Colonic mucosa (tissue), 4 donors: ENCODE measurements at regions not wholly inside any gene's neighbourhood (a gene's known extent, or its start where the extent isn't known, plus 50 kb on each side); places are given as distances from the start of the nearest gene placed in this dataset.

ENCODE experiments used
- DNase-seq: peaks from one replicate; pipeline ENCODE4 v3.0.0-alpha.2; 2020
- H3K27ac ChIP-seq: fragments of 200-600 bp; one replicate; pipeline ENCODE4 v1.8.0; 2021
- H3K27me3 ChIP-seq: fragments of 200-600 bp; one replicate; pipeline ENCODE4 v1.8.0; 2021
- H3K36me3 ChIP-seq: fragments of 200-600 bp; one replicate; pipeline ENCODE4 v1.8.0; 2021
- H3K4me1 ChIP-seq: fragments of 200-600 bp; one replicate; pipeline ENCODE4 v1.8.0; 2021; ENCODE audit warnings: mild to moderate bottlenecking
- H3K4me3 ChIP-seq: fragments of 200-600 bp; one replicate; pipeline ENCODE4 v1.8.0; 2021
- H3K9ac ChIP-seq, 2 donors: one replicate each; pipeline ENCODE4 v1.7.0; 2013; ENCODE audit warnings: control low read depth in 2 of 2, low read depth in 2 of 2, low read length in 2 of 2
- H3K9me3 ChIP-seq: fragments of 200-600 bp; one replicate; pipeline ENCODE4 v1.8.0; 2021
- intact Hi-C: fragments of 100-400 bp; cut with DNase I; formaldehyde crosslinking; loops from one replicate; pipeline ENCODE4 v1.14.1; 2022
- TF ChIP-seq, protein P1 (sequence below): fragments of 200-600 bp; IDR thresholded peaks from one replicate; pipeline ENCODE4 v1.8.0; 2022; ENCODE audit warnings: antibody characterized with exemption, mild to moderate bottlenecking
- donor health status: healthy.
- donor health status: DM: no; HTN: no; CAD: no.
- donor health status: DM: no; HTN: no; CAD: no.

DNA sequence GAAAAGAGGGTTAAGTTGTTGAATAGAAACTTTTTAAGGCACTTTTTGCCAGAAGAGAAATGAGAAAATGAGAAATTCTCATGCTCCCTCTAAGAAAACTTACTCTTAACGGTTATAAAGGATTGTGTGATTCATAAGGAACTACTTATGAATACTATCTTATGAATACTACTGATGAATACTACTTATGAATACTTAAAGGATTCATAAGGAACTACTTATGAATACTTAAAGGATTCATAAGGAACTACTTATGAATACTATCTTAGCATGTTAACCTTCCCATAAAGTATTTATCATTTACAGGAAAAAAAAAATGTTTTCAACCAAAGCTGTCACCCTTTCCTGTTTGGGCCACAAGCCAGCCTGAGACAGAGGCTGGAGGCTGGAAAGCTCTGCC is 53.1 kb upstream of the UCN3 start:
- no peaks in the 10 kb centered on the region for H3K4me1 ChIP-seq
- no peak overlapping the region for H3K4me3 ChIP-seq
- no peaks in the 10 kb centered on the region for H3K27me3 ChIP-seq
- no peak overlapping the region for H3K9ac ChIP-seq
- TF ChIP-seq, protein P1, sequence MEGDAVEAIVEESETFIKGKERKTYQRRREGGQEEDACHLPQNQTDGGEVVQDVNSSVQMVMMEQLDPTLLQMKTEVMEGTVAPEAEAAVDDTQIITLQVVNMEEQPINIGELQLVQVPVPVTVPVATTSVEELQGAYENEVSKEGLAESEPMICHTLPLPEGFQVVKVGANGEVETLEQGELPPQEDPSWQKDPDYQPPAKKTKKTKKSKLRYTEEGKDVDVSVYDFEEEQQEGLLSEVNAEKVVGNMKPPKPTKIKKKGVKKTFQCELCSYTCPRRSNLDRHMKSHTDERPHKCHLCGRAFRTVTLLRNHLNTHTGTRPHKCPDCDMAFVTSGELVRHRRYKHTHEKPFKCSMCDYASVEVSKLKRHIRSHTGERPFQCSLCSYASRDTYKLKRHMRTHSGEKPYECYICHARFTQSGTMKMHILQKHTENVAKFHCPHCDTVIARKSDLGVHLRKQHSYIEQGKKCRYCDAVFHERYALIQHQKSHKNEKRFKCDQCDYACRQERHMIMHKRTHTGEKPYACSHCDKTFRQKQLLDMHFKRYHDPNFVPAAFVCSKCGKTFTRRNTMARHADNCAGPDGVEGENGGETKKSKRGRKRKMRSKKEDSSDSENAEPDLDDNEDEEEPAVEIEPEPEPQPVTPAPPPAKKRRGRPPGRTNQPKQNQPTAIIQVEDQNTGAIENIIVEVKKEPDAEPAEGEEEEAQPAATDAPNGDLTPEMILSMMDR, result no peak
- no peak for DNase-seq
- no peak overlapping the region for H3K27ac ChIP-seq
- intact Hi-C loops, result no loop called here
- no peaks in the 10 kb centered on the region for H3K36me3 ChIP-seq
- no peaks in the 10 kb centered on the region for H3K9me3 ChIP-seq

DNA sequence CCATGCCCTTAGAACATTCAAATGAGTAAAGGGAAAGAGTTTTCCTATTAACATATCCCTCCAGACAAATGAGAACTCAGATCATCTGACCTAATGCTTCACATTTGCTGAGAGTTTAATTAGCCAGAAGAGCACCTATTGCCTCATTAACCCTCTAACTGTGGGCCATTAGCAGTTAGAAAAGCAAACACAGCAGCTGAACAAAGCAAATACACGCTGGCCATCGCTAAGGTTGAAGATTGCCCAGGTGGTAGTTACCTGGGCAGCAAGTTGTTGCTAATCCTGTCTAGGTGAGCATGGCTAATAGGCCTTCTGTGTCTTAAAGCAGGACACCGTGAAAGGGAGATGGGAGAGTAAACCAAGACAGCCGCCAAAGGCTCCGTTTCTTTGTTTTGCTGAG is 49.9 kb upstream of the UCN3 start:
- no peaks in the 10 kb centered on the region for H3K4me1 ChIP-seq
- no peak overlapping the region for H3K4me3 ChIP-seq
- H3K9ac ChIP-seq, result no peak overlapping the region
- intact Hi-C loops, result no loop called here
- no peak for DNase-seq
- no peak overlapping the region for H3K27ac ChIP-seq
- TF ChIP-seq, protein P1, result no peak
- no peaks in the 10 kb centered on the region for H3K9me3 ChIP-seq
- no peaks in the 10 kb centered on the region for H3K36me3 ChIP-seq
- H3K27me3 ChIP-seq, result no peaks in the 10 kb centered on the region
